Activated CD8-positive, alpha-beta memory T cell treated with anti-CD3 and anti-CD28 coated beads, Interleukin-2, amount 10 ng/mL, durations not matched to agents 7 days and 5 days (primary cell): ENCODE measurements at regions not wholly inside any gene's neighbourhood (a gene's known extent, or its start where the extent isn't known, plus 50 kb on each side); places are given as distances from the start of the nearest gene placed in this dataset.

Experiments used
- ATAC-seq: fragments of 150-1000 bp; cut with Tn5 transposase; one replicate; pipeline ENCODE4 v1.10.0; 2021; ENCODE audit warnings: moderate library complexity
- CTCF ChIA-PET: fragments of 350-600 bp; sonication (Branson Sonifier 250); formaldehyde crosslinking; loops from one replicate; lab custom pipeline; 2021; ENCODE audit warnings: antibody characterized with exemption; lab: Charles Lee
- DNase-seq: peaks from one replicate; pipeline ENCODE4 v3.0.0-alpha.2; 2020
- H3K27ac Mint-ChIP-seq: one replicate; pipeline ENCODE4 v1.8.0; 2021; ENCODE audit warnings: mild to moderate bottlenecking, mixed read lengths
- H3K27me3 Mint-ChIP-seq: one replicate; pipeline ENCODE4 v1.8.0; 2021; ENCODE audit warnings: mixed read lengths
- H3K36me3 Mint-ChIP-seq: one replicate; pipeline ENCODE4 v1.8.0; 2021; ENCODE audit warnings: mild to moderate bottlenecking, mixed read lengths
- H3K4me1 Mint-ChIP-seq: one replicate; pipeline ENCODE4 v1.8.0; 2021; ENCODE audit warnings: mixed read lengths
- H3K4me3 Mint-ChIP-seq: one replicate; pipeline ENCODE4 v1.8.0; 2021; ENCODE audit warnings: mild to moderate bottlenecking, moderate library complexity, mixed read lengths
- H3K9me3 Mint-ChIP-seq: one replicate; pipeline ENCODE4 v1.8.0; 2022; ENCODE audit warnings: low read depth, mixed read lengths

DNA sequence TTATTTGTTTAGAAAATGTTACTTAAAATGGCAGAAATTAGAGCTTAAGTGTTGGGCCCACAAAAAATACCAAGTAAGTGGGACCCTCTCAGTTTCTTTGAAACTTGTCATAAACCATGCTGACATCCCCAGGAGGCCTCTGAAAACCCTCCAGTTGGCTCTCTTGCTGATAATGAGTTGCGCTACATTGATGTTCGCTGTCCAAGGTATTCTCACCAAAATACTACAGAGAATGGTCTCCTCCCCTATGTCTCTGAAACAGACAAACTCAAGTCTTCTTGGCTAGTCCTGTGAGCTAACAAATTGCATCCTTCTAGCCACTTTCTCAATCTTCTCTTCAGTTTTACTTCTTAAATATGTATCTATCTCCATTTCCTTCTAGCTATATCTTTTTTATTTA is 669.4 kb downstream of the IRS1 start:
- H3K9me3 Mint-ChIP-seq, result no peaks in the 10 kb centered on the region
- no peaks in the 10 kb centered on the region for H3K27me3 Mint-ChIP-seq
- H3K4me3 Mint-ChIP-seq, result no peak overlapping the region
- CTCF ChIA-PET, result no interaction called here
- no peak overlapping the region for H3K27ac Mint-ChIP-seq
- H3K4me1 Mint-ChIP-seq, result no peaks in the 10 kb centered on the region
- no peak for DNase-seq
- no peaks in the 10 kb centered on the region for H3K36me3 Mint-ChIP-seq
- no peak for ATAC-seq

DNA sequence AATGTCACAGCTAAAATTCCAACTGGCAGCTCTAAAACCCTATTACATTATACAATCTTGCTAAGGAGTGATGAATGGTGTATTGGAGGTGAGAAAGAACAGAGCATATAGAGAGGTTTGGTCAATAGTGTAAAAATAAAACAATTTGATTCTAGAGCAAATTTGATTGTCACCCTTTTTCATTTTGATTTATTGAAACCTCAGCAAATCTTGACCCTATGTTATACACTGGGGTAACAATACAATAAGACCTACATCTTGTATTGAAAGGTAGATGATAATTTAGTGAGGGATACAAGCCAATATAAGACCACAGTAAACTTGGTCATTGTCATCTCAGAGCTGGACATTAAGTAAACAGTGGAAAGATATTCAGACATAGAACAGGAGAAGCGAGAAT is 671.9 kb downstream of the IRS1 start:
- no peaks in the 10 kb centered on the region for H3K27me3 Mint-ChIP-seq
- CTCF ChIA-PET, result no interaction called here
- H3K36me3 Mint-ChIP-seq, result no peaks in the 10 kb centered on the region
- DNase-seq, result no peak
- H3K4me1 Mint-ChIP-seq, result no peaks in the 10 kb centered on the region
- no peaks in the 10 kb centered on the region for H3K9me3 Mint-ChIP-seq
- ATAC-seq, result no peak
- H3K27ac Mint-ChIP-seq, result no peak overlapping the region
- H3K4me3 Mint-ChIP-seq, result no peak overlapping the region

DNA sequence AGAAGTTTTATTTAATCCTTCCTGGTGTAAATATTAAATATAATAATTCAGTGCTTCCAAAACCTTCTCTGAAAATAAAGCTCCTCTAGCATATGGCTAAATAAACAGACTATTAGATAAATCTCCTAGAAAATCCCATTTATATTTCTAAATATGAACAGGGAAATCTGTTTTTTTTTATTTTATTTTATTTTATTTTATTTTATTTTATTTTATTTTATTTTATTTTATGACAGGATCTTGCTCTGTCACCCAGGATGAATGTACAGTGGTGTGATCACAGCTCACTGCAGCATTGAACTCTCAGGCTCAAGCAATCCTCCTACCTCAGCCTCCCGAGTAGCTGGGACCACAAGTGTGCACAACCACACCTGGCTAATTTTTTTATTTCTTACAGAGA is 673.5 kb downstream of the IRS1 start:
- CTCF ChIA-PET, result no interaction called here
- no peaks in the 10 kb centered on the region for H3K9me3 Mint-ChIP-seq

DNA sequence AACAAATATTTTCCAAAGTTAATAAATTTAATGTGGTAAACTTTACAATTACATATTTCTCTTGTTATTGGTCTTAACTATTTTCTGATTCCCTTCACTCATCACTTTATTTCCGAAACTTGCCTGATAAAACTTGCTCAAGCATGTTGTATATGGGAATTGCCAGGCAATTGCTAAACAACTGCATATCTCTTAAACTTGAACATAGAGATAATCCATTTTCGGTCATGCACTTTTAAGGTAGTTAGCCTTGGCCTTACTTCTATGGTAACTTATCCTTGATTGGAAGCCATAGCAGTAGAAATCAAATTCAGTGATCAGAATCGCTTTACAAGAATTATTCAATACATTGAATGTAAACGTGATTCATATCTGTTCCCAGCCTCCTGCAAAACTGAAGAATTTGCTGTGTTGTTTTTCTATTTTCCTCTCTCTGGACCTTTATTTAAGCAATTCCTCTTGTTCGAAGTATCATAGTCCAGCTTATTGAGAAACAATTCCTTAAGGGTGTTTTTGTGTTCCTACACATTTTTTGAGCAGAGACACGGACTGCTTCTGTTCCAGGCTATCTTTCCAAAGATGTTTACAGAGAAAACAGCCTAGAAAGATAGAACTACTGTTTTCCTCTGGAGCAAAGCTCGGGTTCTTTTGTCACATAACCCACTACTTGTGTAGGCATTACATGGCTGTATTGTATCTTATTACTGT is 674.3 kb downstream of the IRS1 start:
- H3K4me3 Mint-ChIP-seq, result no peak overlapping the region
- DNase-seq (no peak), ATAC-seq (no peak)
- CTCF ChIA-PET, result no interaction called here
- H3K36me3 Mint-ChIP-seq, result no peaks in the 10 kb centered on the region
- H3K27ac Mint-ChIP-seq, result no peak overlapping the region
- no peaks in the 10 kb centered on the region for H3K4me1 Mint-ChIP-seq
- no peaks in the 10 kb centered on the region for H3K9me3 Mint-ChIP-seq
- H3K27me3 Mint-ChIP-seq, result no peaks in the 10 kb centered on the region

More for the DNA sequence above, 673.5 kb downstream of the IRS1 start:
- Mint-ChIP-seq H3K36me3 (no peaks in the 10 kb centered on the region), H3K27me3 (no peaks in the 10 kb centered on the region), H3K4me1 (no peaks in the 10 kb centered on the region), H3K27ac (no peak overlapping the region), H3K4me3 (no peak overlapping the region)
- ATAC-seq (no peak), DNase-seq (no peak)

DNA sequence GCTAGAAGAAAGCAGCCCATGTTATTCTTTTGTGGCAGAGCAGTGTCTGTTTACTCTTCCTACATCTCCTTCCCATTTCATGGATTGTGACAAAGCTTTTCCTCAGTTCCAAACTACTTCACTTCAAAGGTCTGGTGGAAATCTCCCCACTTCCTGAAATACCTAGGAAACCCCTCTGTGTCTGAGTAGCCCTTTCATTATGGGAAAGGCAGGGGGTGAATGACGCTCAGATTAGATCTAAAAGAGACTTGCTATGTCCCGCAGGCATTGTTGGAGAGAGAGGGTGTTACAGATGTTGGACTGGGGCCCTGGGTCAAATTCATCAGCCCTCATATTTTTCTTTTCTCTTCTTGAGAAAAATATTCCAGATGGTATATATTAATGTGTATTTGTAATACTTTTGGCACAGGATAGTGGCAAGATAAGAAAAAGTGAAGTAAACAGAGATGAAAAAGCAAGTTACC is 675.0 kb downstream of the IRS1 start:
- CTCF ChIA-PET, result no interaction called here
- ATAC-seq, result no peak
- no peak for DNase-seq
- no peak overlapping the region for H3K4me3 Mint-ChIP-seq
- no peaks in the 10 kb centered on the region for H3K36me3 Mint-ChIP-seq
- H3K27ac Mint-ChIP-seq, result no peak overlapping the region
- H3K9me3 Mint-ChIP-seq, result no peaks in the 10 kb centered on the region
- H3K27me3 Mint-ChIP-seq, result no peaks in the 10 kb centered on the region
- H3K4me1 Mint-ChIP-seq, result no peaks in the 10 kb centered on the region

DNA sequence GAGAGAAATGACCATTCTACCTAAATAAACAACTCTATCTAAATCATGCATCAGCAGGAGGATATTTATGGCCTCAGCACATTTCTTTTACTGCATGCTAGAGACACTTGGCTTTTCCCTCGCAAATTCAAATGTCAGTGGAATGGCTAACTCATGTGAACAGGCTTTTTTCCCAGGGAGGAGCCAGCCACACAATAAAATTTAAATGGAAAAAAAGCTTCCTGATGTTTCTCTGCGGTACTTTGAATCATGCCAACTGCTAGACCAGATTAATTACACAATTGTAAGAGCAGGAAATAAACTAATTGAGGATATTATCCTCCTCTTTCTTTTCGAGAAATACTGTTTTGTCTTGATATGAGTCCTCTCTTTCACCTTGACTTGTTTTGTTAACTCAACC is 676.3 kb downstream of the IRS1 start:
- no peak overlapping the region for H3K27ac Mint-ChIP-seq
- H3K9me3 Mint-ChIP-seq, result no peaks in the 10 kb centered on the region
- H3K36me3 Mint-ChIP-seq, result no peaks in the 10 kb centered on the region
- DNase-seq (no peak), ATAC-seq (no peak)
- H3K4me3 Mint-ChIP-seq, result no peak overlapping the region
- H3K4me1 Mint-ChIP-seq, result no peaks in the 10 kb centered on the region
- CTCF ChIA-PET, result no interaction called here
- no peaks in the 10 kb centered on the region for H3K27me3 Mint-ChIP-seq

DNA sequence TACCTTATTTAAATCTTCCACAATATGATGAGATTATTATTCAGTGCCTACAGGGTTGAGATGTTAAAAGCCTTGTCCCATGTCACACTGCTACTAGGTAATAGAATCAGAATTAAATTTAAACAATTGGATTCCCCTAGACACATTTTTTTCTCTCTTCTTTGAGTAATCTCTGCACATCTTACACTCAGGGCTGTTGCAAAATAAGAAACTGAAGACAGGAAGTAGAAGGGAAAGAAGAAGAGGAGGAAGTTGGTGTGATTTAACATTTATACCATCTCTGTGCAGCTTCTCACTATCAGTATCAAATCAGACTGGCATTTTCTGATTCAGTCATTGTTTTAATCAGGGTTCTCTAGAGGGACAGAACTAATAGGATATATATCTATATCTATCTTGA is 677.6 kb downstream of the IRS1 start:
- CTCF ChIA-PET, result no interaction called here
- H3K9me3 Mint-ChIP-seq, result no peaks in the 10 kb centered on the region
- H3K27me3 Mint-ChIP-seq, result no peaks in the 10 kb centered on the region
- no peaks in the 10 kb centered on the region for H3K4me1 Mint-ChIP-seq
- H3K4me3 Mint-ChIP-seq, result no peak overlapping the region
- no peak for DNase-seq
- no peak overlapping the region for H3K27ac Mint-ChIP-seq
- no peak for ATAC-seq
- H3K36me3 Mint-ChIP-seq, result no peaks in the 10 kb centered on the region

DNA sequence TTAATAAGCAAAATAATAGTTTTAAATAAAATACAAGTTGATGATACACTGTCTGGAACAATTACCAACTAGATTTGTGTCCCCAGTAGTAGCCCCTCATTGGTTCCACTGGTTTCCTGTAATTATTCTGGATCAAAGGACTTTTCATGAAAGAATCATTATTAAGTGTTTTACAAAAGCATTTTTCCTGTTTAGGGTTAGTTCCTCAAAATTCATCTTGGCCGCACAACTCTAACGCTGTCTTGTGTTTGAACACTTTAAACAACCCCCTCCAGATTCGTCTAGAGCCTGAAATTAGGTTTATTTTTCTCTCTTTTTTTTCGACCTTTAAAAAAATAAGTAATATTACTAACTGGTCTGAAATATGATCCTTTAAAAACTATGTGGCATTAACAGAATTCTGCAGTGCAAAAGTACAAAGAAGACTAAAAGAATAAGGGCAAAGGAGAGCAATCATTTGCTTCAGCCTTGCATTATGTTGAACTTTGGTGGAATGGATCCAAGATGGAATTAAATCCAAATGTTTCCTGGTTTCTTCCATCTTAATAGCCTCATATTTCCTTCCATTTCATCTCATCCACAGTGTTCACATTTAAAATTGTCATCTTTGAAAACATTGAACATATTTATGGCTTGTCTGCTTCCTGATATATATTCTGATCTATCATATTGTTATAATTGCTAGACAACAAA is 678.4 kb downstream of the IRS1 start:
- no peak overlapping the region for H3K4me3 Mint-ChIP-seq

DNA sequence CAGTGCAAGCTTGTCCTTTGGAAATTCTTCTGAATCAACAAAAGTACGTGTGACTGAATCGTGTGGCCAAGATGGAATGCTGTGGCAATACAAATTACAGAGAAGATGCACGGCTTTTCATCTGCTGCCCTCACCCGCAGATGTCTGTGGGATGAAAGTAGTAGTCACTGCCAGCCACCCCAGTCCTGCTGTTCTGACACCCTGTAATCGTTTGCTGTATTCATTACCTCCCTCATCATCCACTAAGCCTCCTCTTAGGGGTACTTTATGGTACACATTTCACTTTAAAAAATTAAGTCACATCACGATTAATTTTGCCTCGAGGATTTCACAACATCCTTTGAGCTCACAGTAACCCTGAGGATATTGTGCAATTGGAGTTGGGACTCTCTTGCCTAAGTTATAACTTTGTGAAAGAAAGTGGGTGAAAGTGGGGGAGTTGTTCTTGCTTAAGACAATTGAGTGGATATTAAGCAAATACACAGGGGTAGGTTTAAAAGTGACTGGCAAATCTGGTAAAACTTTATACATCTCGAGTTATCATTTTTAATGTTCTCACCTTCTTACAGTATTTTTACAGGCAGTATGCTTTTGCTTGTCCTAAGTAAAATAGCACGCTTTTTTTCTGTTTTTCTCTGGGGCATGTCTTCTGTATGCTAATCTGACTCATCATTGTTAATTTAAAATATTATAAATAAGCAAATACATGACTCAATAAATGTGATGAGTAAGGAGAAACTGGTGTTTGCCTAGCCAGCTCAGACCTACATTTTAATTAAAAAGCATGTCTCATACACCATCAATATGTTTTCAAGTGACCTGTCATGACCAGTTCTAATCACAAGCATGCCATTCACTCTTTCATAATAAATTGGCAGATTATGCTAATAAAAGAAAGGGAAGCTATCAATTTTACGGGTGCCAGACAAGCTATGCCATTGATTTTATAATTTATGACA is 680.9 kb downstream of the IRS1 start:
- no peak for DNase-seq

More for the DNA sequence above, 678.4 kb downstream of the IRS1 start:
- H3K9me3 Mint-ChIP-seq, result no peaks in the 10 kb centered on the region
- H3K27me3 Mint-ChIP-seq, result no peaks in the 10 kb centered on the region
- H3K4me1 Mint-ChIP-seq, result no peaks in the 10 kb centered on the region
- CTCF ChIA-PET, result no interaction called here
- DNase-seq (no peak), ATAC-seq (no peak)
- H3K27ac Mint-ChIP-seq, result no peak overlapping the region
- H3K36me3 Mint-ChIP-seq, result no peaks in the 10 kb centered on the region

DNA sequence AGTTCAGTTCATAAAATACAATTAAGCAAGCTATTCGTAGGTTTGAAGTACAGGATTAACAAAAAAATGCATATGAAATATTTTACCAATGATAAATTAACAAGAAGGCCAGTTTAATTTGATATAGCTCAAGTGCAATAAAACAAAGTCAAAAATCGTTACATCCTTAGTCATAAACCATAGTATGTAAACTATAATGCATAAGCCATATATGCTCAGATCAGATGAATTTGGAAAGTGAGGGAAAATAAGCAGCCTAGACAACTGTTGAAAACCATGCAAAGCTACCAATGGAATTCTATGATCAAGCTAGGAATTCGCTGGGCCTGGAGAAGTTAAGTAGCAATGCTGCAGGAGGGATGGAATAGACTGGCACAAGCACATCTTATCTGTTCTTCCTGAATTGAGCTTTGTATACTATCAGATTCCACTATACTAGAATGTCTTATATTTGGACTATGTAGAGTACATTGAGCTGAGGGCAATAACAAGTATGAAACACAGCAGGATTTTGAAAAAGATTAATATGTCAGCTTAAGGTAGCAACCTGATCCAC is 682.0 kb downstream of the IRS1 start:
- CTCF ChIA-PET, result no interaction called here
- no peaks in the 10 kb centered on the region for H3K36me3 Mint-ChIP-seq
- ATAC-seq (no peak), DNase-seq (no peak)
- H3K9me3 Mint-ChIP-seq, result no peaks in the 10 kb centered on the region
- no peak overlapping the region for H3K27ac Mint-ChIP-seq
- H3K4me3 Mint-ChIP-seq, result no peak overlapping the region
- no peaks in the 10 kb centered on the region for H3K4me1 Mint-ChIP-seq
- no peaks in the 10 kb centered on the region for H3K27me3 Mint-ChIP-seq

More for the DNA sequence above, 680.9 kb downstream of the IRS1 start:
- H3K27me3 Mint-ChIP-seq, result no peaks in the 10 kb centered on the region
- H3K36me3 Mint-ChIP-seq, result no peaks in the 10 kb centered on the region
- H3K4me1 Mint-ChIP-seq, result no peaks in the 10 kb centered on the region
- no peak overlapping the region for H3K27ac Mint-ChIP-seq
- CTCF ChIA-PET, result no interaction called here
- H3K4me3 Mint-ChIP-seq, result no peak overlapping the region
- ATAC-seq, result no peak
- no peaks in the 10 kb centered on the region for H3K9me3 Mint-ChIP-seq

DNA sequence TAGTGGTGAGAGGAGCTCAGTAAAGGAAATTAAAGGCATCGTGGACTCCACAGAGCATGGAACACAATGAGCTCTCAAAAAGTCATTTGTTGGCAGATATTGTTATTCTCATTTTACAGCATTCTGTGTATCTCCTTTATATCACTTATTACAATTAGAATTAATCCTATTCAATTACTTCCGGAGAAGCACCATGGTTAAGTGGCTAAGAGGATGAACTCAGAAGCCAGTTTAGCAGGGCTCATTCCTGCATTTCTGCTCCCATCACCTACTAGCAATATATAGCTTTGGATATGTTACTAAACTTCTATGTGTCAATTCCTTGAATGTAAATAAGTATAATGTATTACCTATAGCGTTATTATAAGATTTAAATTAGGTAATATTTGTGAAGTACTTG is 683.3 kb downstream of the IRS1 start:
- no peak overlapping the region for H3K27ac Mint-ChIP-seq
- no peaks in the 10 kb centered on the region for H3K9me3 Mint-ChIP-seq
- no peak overlapping the region for H3K4me3 Mint-ChIP-seq
- no peaks in the 10 kb centered on the region for H3K27me3 Mint-ChIP-seq
- ATAC-seq, result no peak
- DNase-seq, result no peak
- CTCF ChIA-PET, result no interaction called here
- no peaks in the 10 kb centered on the region for H3K36me3 Mint-ChIP-seq
- no peaks in the 10 kb centered on the region for H3K4me1 Mint-ChIP-seq

DNA sequence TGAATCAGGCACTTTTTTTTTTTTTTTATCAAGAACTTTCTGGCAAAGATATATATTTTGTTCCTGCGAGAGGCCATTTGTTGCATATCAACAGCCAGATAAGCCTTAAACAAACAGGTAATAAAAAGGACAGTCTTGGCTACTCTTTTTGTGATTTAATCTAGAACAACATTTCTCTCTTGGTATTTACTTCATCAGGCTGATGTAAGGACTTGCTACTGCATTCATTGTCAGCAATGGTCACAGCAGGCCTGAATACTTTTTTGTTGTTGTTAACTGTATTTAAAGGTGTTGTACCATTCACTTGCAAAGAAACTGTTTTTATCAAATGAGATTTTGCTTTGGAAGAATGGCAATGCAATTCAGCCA is 683.8 kb downstream of the IRS1 start:
- no peak for ATAC-seq
- CTCF ChIA-PET, result no interaction called here
- no peaks in the 10 kb centered on the region for H3K36me3 Mint-ChIP-seq

DNA sequence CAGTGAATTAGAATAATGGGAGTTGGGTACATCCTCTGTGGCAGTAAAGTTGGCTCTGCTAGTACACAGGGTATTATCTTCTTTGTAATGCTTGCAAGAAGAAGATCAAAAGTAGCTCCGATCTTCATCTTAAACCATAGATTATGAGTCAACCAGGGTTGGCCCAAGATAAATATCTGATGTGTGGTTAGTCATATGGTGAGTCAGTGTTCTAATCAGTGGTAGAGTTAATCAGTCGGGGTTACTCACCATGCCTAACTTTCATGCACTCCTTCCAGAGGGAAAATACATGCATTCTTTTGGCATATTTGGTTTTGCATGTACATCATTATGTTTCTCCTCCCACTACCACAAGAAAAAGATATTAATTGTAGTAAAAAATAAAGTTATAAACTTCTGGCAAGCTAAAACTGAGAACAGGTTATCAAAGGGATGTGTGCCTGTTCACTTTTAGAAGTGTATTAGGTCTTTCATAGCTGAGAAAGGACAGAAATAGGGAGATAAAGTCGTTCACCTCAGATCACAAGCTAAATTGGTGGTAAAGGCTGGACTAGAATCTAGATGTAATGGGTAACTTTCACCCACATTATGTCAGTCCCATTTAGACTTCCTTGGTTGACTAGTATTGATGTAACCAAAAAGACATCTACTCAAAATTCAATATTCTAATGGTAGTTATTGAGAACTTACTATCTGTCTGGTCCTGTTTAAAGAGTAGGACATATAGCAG is 684.4 kb downstream of the IRS1 start:
- Mint-ChIP-seq H3K27ac (no peak overlapping the region), H3K36me3 (no peaks in the 10 kb centered on the region), H3K27me3 (no peaks in the 10 kb centered on the region), H3K4me3 (no peak overlapping the region), H3K4me1 (no peaks in the 10 kb centered on the region), H3K9me3 (no peaks in the 10 kb centered on the region)
- no peak for ATAC-seq
- CTCF ChIA-PET, result no interaction called here
- DNase-seq, result no peak

More for the DNA sequence above, 683.8 kb downstream of the IRS1 start:
- H3K4me1 Mint-ChIP-seq, result no peaks in the 10 kb centered on the region
- H3K9me3 Mint-ChIP-seq, result no peaks in the 10 kb centered on the region
- DNase-seq, result no peak
- H3K4me3 Mint-ChIP-seq, result no peak overlapping the region
- no peak overlapping the region for H3K27ac Mint-ChIP-seq
- no peaks in the 10 kb centered on the region for H3K27me3 Mint-ChIP-seq
